GM12874 (cell line): ENCODE measurements at regions not wholly inside any gene's neighbourhood (a gene's known extent, or its start where the extent isn't known, plus 50 kb on each side); places are given as distances from the start of the nearest gene placed in this dataset.

Experiments
- CTCF ChIP-seq: IDR thresholded peaks from 2 replicates; pipeline ENCODE4 v1.5.1; 2011; ENCODE audit warnings: low read depth, mild to moderate bottlenecking, control low read depth, low read length, moderate library complexity; ENCODE audit not compliant: insufficient read depth

- no peak for TF ChIP-seq CTCF
These were observed 874.6 kb upstream of the POT1 start for GRCh38 chr7:125804273-125804672.

- TF ChIP-seq CTCF = no peak
These were observed 850.5 kb upstream of the POT1 start for GRCh38 chr7:125780153-125780552.

GRCh38 chr7:125775317-125775716, 845.7 kb upstream of the POT1 start:
- no peak for TF ChIP-seq CTCF

- no peak for TF ChIP-seq CTCF
These were observed 843.6 kb upstream of the POT1 start for GRCh38 chr7:125773113-125773785.

GRCh38 chr7:125747966-125748365, 818.3 kb upstream of the POT1 start:
- no peak for TF ChIP-seq CTCF

GRCh38 chr7:125746510-125746909, 816.9 kb upstream of the POT1 start:
- TF ChIP-seq CTCF = no peak

GRCh38 chr7:125727215-125727614, 797.6 kb upstream of the POT1 start:
- no peak for TF ChIP-seq CTCF
